H9 (cell line): ENCODE measurements at regions not wholly inside any gene's neighbourhood (a gene's known extent, or its start where the extent isn't known, plus 50 kb on each side); places are given as distances from the start of the nearest gene placed in this dataset.

ENCODE experiments used
- DNase-seq: peaks from one replicate; pipeline ENCODE4 v3.0.0-alpha.2; 2017
- H2AFZ ChIP-seq: one replicate; pipeline ENCODE4 v1.6.1; 2013; ENCODE audit warnings: mild to moderate bottlenecking, low read length, control low read depth, moderate library complexity
- H2AK5ac ChIP-seq: 2 replicates; pipeline ENCODE4 v1.6.1; 2013; ENCODE audit warnings: low read length, control low read depth, mixed read lengths; ENCODE audit not compliant: insufficient read length
- H2BK120ac ChIP-seq: one replicate; pipeline ENCODE4 v1.6.1; 2013; ENCODE audit warnings: low read depth, mild to moderate bottlenecking, low read length, control low read depth, inconsistent platforms; ENCODE audit not compliant: poor library complexity, severe bottlenecking
- H2BK12ac ChIP-seq: 2 replicates; pipeline ENCODE4 v1.6.1; 2013; ENCODE audit warnings: low read length, control low read depth, mixed read lengths, low read depth; ENCODE audit not compliant: insufficient read length
- H2BK15ac ChIP-seq: 2 replicates; pipeline ENCODE4 v1.6.1; 2013; ENCODE audit warnings: low read depth, low read length, control low read depth
- H2BK20ac ChIP-seq: one replicate; pipeline ENCODE4 v1.6.1; 2013; ENCODE audit warnings: low read depth, mild to moderate bottlenecking, low read length, control low read depth, inconsistent platforms; ENCODE audit not compliant: poor library complexity, severe bottlenecking
- H2BK5ac ChIP-seq: 2 replicates; pipeline ENCODE4 v1.6.1; 2013; ENCODE audit warnings: low read length, control low read depth, mixed read lengths; ENCODE audit not compliant: insufficient read length
- H3K14ac ChIP-seq: 2 replicates; pipeline ENCODE4 v1.6.1; 2013; ENCODE audit warnings: low read length, control low read depth; ENCODE audit not compliant: insufficient read depth
- H3K18ac ChIP-seq: 2 replicates; pipeline ENCODE4 v1.6.1; 2013; ENCODE audit warnings: low read depth, mild to moderate bottlenecking, mixed read lengths, low read length, control low read depth; ENCODE audit not compliant: insufficient read length
- H3K23ac ChIP-seq: 2 replicates; pipeline ENCODE4 v1.6.1; 2013; ENCODE audit warnings: low read length, control low read depth, mixed read lengths, low read depth; ENCODE audit not compliant: insufficient read length
- H3K23me2 ChIP-seq: 2 replicates; pipeline ENCODE4 v1.6.1; 2013; ENCODE audit warnings: low read depth, mild to moderate bottlenecking, mixed read lengths, low read length, control low read depth; ENCODE audit not compliant: insufficient read length, poor library complexity, severe bottlenecking
- H3K27ac ChIP-seq: 2 replicates; pipeline ENCODE4 v1.5.1; 2013; ENCODE audit warnings: low read length, control low read depth, mixed read lengths, low read depth; ENCODE audit not compliant: insufficient read length
- H3K27me3 ChIP-seq: 2 replicates; pipeline ENCODE4 v1.6.1; 2013; ENCODE audit warnings: low read length, control low read depth, inconsistent platforms; ENCODE audit not compliant: insufficient read depth
- H3K4ac ChIP-seq: 2 replicates; pipeline ENCODE4 v1.6.1; 2013; ENCODE audit warnings: low read depth, mild to moderate bottlenecking, control low read depth, inconsistent platforms, low read length, moderate library complexity
- H3K4me1 ChIP-seq: 2 replicates; pipeline ENCODE4 v1.6.1; 2013; ENCODE audit warnings: low read length, control low read depth, inconsistent platforms; ENCODE audit not compliant: insufficient read depth
- H3K4me2 ChIP-seq: 2 replicates; pipeline ENCODE4 v1.6.1; 2013; ENCODE audit warnings: low read length, control low read depth, mixed read lengths; ENCODE audit not compliant: insufficient read length, insufficient read depth
- H3K56ac ChIP-seq: 2 replicates; pipeline ENCODE4 v1.6.1; 2013; ENCODE audit warnings: low read depth, mild to moderate bottlenecking, mixed read lengths, low read length, control low read depth; ENCODE audit not compliant: insufficient read length
- H3K79me1 ChIP-seq: 2 replicates; pipeline ENCODE4 v1.6.1; 2013; ENCODE audit warnings: low read depth, mild to moderate bottlenecking, moderate library complexity, low read length, control low read depth, inconsistent platforms; ENCODE audit not compliant: insufficient read depth, poor library complexity, severe bottlenecking
- H3K79me2 ChIP-seq: 2 replicates; pipeline ENCODE4 v1.6.1; 2013; ENCODE audit warnings: low read length, control low read depth, inconsistent platforms; ENCODE audit not compliant: insufficient read depth
- H3K9ac ChIP-seq: 2 replicates; pipeline ENCODE4 v1.6.1; 2013; ENCODE audit warnings: low read length, control low read depth, mixed read lengths; ENCODE audit not compliant: insufficient read length; ENCODE audit errors: extremely low read depth
- H3K9me3 ChIP-seq: one replicate; pipeline ENCODE4 v1.6.1; 2013; ENCODE audit warnings: low read depth, low read length, inconsistent platforms; ENCODE audit not compliant: control insufficient read depth
- H3T11ph ChIP-seq: one replicate; pipeline ENCODE4 v1.6.1; 2013; ENCODE audit warnings: mild to moderate bottlenecking, low read length, control low read depth, inconsistent platforms
- H4K20me1 ChIP-seq: one replicate; pipeline ENCODE4 v1.6.1; 2013; ENCODE audit not compliant: control insufficient read depth, insufficient read length, insufficient read depth
- H4K5ac ChIP-seq: 2 replicates; pipeline ENCODE4 v1.6.1; 2013; ENCODE audit warnings: low read depth, mild to moderate bottlenecking, mixed read lengths, low read length, control low read depth; ENCODE audit not compliant: insufficient read length
- H4K8ac ChIP-seq: replicated peaks from 2 replicates; pipeline ENCODE4 v1.6.1; 2013; ENCODE audit warnings: low read length, control low read depth, mixed read lengths, low read depth; ENCODE audit not compliant: insufficient read length
- H4K91ac ChIP-seq: 2 replicates; pipeline ENCODE4 v1.6.1; 2013; ENCODE audit warnings: low read depth, mild to moderate bottlenecking, moderate library complexity, mixed read lengths, low read length, control low read depth; ENCODE audit not compliant: insufficient read length
- H3K27ac Mint-ChIP-seq, 3 experiments: 2 replicates in 2 of 3; 3 replicates in 1 of 3; pipeline ENCODE4 v1.8.0; 2020 to 2021; ENCODE audit warnings: mixed read lengths in 3 of 3, mild to moderate bottlenecking in 1 of 3, moderate library complexity in 1 of 3
- H3K27me3 Mint-ChIP-seq: 2 replicates; pipeline ENCODE4 v1.8.0; 2021; ENCODE audit warnings: low read depth, mild to moderate bottlenecking, moderate library complexity, mixed read lengths
- H3K36me3 Mint-ChIP-seq, 3 experiments: 2 replicates in 2 of 3; 3 replicates in 1 of 3; pipeline ENCODE4 v1.8.0; 2020 to 2021; ENCODE audit warnings: low read depth in 3 of 3, mixed read lengths in 3 of 3; ENCODE audit not compliant: insufficient read depth in 1 of 3
- H3K4me1 Mint-ChIP-seq, 2 experiments: 2 replicates each; pipeline ENCODE4 v1.8.0; 2020; ENCODE audit warnings: mixed read lengths in 2 of 2
- H3K4me3 Mint-ChIP-seq, 2 experiments: 2 replicates in 1 of 2; 3 replicates in 1 of 2; pipeline ENCODE4 v1.8.0; 2020 to 2021; ENCODE audit warnings: mild to moderate bottlenecking in 2 of 2, mixed read lengths in 2 of 2, moderate library complexity in 1 of 2
- H3K9me3 Mint-ChIP-seq, 2 experiments: 2 replicates in 1 of 2; 3 replicates in 1 of 2; pipeline ENCODE4 v1.8.0; 2020; ENCODE audit warnings: mild to moderate bottlenecking in 2 of 2, mixed read lengths in 2 of 2, moderate library complexity in 1 of 2
- CTCF ChIP-seq: fragments of 200-600 bp; sonication (generic); conservative IDR thresholded peaks from 3 replicates; pipeline ENCODE4 v1.8.0; 2021; ENCODE audit warnings: antibody characterized with exemption, mild to moderate bottlenecking
- WGBS: extraction: QIAGEN DNeasy Blood & Tissue Kit; methylation state at CpG from one replicate; pipeline ENCODE4 v1.1.7; 2013; ENCODE audit warnings: missing lambda C conversion rate, low lambda C conversion rate, mixed read lengths; ENCODE audit not compliant: insufficient read length; ENCODE audit errors: extremely low coverage; 5-methylcytosine and 5-hydroxymethylcytosine counted together

- Histone ChIP-seq H4K5ac (no peak overlapping the region), H3K56ac (no peak overlapping the region), H3K23ac (no peak overlapping the region), H3K18ac (no peak overlapping the region), H2BK15ac (no peak overlapping the region), H3K4me1 (no peaks in the 10 kb centered on the region), H4K8ac (no peak overlapping the region), H2AFZ (no peak overlapping the region), H3K27me3 (no peaks in the 10 kb centered on the region), H3K4ac (no peak overlapping the region), H2AK5ac (no peak overlapping the region), H4K91ac (no peak overlapping the region), H2BK20ac (no peak overlapping the region), H3K79me2 (no peaks in the 10 kb centered on the region), H3K9me3 (no peaks in the 10 kb centered on the region), H3K79me1 (no peaks in the 10 kb centered on the region), H3K23me2 (no peaks in the 10 kb centered on the region), H3K4me2 (no peak overlapping the region), H3K27ac (no peak overlapping the region), H2BK12ac (no peak overlapping the region), H2BK5ac (no peak overlapping the region), H3K9ac (no peak overlapping the region), H3K14ac (no peak overlapping the region), H2BK120ac (no peak overlapping the region), H3T11ph (no peak overlapping the region), H4K20me1 (no peaks in the 10 kb centered on the region)
- no peak for TF ChIP-seq CTCF
- Mint-ChIP-seq H3K27ac (no peak overlapping the region), H3K9me3 (peaks cover 5 to 7% of the 10 kb centered on the region in 2 experiments; a peak in 4 of 5 replicates), H3K36me3 (peaks cover 0 to 8% (median 0%) of the 10 kb centered on the region in 3 experiments; a peak in 1 of 7 replicates), H3K4me1 (peaks cover 0 to 6% of the 10 kb centered on the region in 2 experiments; a peak in 1 of 4 replicates), H3K27me3 (no peaks in the 10 kb centered on the region), H3K4me3 (no peak overlapping the region)
- DNase-seq, result no peak
- WGBS, result no CpG with 5 or more reads among the region's 2 CpGs
These were observed 241.2 kb upstream of the ZFP64 start for GRCh38 chr20:52432740-52433139.
